Fibroblast of lung (primary cell): ENCODE measurements at regions not wholly inside any gene's neighbourhood (a gene's known extent, or its start where the extent isn't known, plus 50 kb on each side); places are given as distances from the start of the nearest gene placed in this dataset.
"Not testable (repeated sequence)": the region's sequence is repeated elsewhere in the genome, so short reads cannot be mapped to it uniquely, and the experiment has no call there.

Source experiments
- CTCF ChIP-seq, 2 donors: IDR thresholded peaks in 1 of 2; conservative IDR thresholded peaks in 1 of 2; 1 replicate in 1 of 2; 2 replicates in 1 of 2; pipeline ENCODE4 v1.5.1; 2011 to 2012; ENCODE audit warnings: low read length in 2 of 2, control low read depth in 1 of 2, inconsistent platforms in 1 of 2, low read depth in 1 of 2, mild to moderate bottlenecking in 1 of 2
- EZH2 ChIP-seq: IDR thresholded peaks from 2 replicates; pipeline ENCODE4 v1.5.1; 2012; ENCODE audit warnings: low read length, control low read depth, mild to moderate bottlenecking; ENCODE audit errors: missing control alignments

- not testable (repeated sequence) for TF ChIP-seq CTCF (conservative IDR thresholded peaks at IDR 0.05 in 1 of 2, IDR thresholded peaks at IDR 0.05 in 1 of 2; ENCODE audit: low read depth in 1 of 2, low read length in 2 of 2); EZH2
Observed at GRCh38 chr21:10421601-10422000, 99.8 kb upstream of the TPTE start.
